CD4-positive, alpha-beta T cell treated with Interleukin-2 at 100 ng/mL for 4 hours (primary cell): ENCODE measurements at regions not wholly inside any gene's neighbourhood (a gene's known extent, or its start where the extent isn't known, plus 50 kb on each side); places are given as distances from the start of the nearest gene placed in this dataset.
"Not testable (repeated sequence)": the region's sequence is repeated elsewhere in the genome, so short reads cannot be mapped to it uniquely, and the experiment has no call there.

ENCODE experiments used
- DNase-seq: peaks from one replicate; pipeline ENCODE4 v3.0.0-alpha.2; 2020; ENCODE audit warnings: low spot score

GRCh38 chr10:10712155-10712704, 305.4 kb upstream of the CELF2 start:
- no peak for DNase-seq

DNA sequence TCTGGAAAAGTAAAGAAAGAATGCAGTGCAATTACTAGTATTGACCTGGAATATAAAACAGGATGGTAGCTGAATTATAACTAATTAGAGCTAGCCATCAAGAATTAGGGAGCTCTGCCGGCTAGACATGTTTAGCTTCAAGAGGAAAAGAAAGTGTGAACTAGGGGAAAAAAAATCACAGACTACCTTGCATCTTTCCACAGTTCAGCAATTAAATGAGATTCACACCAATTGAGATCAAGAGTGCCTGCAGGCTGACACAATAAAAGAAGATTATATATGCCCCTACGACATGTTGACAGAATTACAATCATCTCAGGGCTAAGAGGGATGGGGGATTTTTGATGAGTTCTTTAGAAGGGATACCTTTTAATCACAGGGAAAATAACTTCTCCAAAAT, 303.3 kb upstream of the CELF2 start:
- DNase-seq: no peak

- no peak for DNase-seq
Observed at GRCh38 chr10:10716972-10717371, 300.7 kb upstream of the CELF2 start.

DNA sequence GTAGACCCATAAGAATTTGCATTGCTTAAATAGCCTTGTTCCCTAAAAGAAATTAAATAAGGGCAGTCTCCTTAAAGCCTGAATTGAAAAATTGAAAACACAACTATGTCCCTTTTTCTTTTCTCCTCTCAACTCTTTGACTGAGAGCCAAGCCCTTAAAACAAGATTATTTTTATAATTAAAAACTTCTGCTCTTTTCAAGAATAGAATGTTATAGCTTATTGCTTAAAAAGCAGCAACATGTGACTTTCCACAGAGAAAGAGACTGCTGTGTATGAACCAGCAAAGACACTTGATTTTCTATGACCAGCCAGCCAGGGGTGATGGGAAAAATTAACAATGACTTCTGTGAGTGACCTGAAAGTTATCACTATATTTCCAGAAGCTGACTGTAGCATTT, 295.2 kb upstream of the CELF2 start:
- DNase-seq: no peak

DNA sequence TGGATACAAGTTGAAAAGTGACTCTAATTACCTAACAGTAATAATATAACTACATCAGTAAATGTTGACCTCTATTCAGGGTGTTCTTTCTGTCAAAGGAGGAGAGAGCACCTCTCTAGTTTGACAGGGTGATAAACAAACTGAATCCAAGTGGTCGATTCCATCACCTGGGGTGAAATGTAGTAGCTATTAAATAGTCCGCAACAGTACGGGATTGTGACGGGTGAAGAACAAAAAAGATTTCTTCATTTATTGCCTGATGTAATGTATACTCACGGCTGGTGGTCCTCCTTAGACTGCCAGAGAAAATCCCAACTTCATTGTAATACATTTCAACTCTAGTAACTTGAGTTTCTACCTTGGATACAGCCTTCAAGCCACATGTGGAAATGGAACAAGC, 292.5 kb upstream of the CELF2 start:
- no peak for DNase-seq

GRCh38 chr10:10726101-10726500, 291.6 kb upstream of the CELF2 start:
- no peak for DNase-seq

DNA sequence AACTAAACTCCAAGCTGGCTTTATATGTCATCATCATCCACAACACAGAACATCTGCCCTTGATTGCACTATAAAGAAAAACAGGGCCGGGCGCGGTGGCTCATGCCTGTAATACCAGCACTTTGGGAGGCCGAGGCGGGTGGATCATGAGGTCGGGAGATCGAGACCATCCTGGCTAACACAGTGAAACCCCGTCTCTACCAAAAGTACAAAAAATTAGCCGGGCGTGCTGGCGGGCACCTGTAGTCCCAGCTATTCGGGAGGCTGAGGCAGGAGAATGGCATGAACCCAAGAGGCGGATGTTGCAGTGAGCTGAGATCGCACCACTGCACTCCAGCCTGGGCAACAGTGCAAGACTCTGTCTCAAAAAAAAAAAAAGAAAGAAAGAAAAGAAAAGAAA, 290.3 kb upstream of the CELF2 start:
- not testable (repeated sequence) for DNase-seq

- no peak for DNase-seq
Observed at GRCh38 chr10:10727812-10728211, 289.9 kb upstream of the CELF2 start.

DNA sequence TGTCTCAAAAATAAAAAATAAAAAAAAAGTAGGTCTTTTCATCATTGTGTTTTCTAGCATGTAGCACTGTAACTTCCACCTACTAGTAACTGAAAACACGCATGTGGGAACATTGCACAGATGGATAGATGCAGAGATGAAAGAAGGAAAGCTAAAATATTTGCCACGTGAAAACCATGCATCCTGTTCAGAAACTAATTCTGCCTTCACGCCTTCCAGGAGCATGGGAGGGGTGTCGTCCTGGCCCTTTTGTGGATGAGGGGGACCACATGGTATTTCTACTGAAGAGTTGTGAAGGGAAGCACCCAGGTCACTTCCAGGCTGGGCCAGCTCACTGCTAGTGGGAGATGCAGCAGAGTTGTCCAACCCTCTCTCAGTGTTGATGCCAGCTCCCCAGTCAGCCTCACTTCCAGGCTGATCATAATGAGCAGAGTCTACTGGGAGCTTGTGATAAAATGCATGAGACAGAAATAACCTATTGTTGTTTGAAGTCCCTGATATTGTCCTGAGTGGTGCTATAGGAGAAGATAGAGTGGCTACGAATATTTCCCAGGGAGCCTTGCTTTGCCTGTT, 287.1 kb upstream of the CELF2 start:
- no peak for DNase-seq

DNA sequence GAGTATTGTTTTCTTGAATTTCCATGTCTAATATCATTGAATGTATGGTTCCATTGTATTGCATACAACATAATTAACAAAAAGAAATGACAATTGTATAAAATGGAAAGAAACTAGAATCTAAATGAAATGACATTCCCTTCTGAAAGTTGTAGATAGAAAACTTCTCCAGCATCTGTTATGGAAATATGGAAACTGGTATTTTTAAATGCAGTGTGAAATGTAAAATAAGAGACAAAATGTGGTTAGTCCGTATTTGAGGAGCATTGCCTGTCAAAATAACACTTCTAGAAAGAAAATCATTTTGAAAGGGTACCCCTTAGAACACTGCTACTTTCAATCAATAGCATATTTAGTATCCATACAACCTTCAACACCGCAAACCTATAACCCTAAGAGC, 286.3 kb upstream of the CELF2 start:
- DNase-seq: no peak

DNA sequence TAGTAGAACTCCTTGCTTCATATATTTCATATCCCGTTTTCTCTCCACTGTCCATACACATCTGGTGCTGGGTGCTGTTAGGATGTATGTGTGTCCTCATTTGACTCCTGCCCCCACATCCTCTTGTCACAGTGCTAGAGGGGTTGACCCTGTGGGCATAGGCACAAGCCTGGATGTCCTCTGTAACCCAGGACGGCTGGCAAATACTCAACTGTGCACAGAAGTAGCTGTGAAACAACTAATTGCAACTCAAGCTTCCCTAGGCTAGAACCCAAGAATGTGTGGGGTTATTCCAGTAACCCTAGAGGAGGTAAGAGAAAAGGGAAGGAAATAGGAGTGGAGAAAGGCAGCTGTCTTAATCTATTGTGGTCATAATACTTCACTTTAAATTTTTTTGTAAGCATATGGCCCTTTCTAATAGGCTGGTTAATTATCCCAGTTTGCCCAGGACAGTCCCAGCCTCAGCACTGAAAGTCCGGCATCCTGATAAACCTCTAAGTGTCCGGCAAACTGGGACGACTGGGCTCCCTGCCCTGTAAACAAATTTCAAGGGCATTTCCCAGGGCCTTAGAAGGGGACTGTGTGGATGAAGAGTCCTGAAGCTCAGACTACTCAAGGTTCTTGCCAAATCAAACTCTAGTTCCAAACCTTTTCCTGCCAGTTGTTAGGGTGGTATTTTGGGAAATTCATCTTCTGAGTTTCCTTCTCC, 283.2 kb upstream of the CELF2 start:
- DNase-seq: no peak

GRCh38 chr10:10745291-10745690, 272.4 kb upstream of the CELF2 start:
- DNase-seq: no peak

DNA sequence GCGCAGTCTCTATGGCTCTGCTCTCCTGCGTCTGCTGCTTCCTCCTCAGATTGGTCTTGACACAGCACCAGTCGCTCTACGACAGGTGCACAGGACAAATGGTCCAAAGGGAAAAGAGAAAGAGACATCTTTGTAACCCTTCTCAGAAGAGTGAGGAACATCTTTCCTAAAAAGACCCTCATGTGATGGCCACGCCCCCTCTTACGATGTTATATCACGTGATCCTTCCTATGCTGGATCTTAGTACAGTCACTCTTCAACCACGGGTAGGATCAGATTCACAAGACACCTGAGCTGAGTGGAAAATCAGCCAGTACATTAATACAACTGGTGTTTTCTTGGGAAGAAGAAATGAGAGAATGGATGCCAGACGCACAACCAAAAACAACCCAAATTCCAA, 262.2 kb upstream of the CELF2 start:
- DNase-seq: no peak

DNA sequence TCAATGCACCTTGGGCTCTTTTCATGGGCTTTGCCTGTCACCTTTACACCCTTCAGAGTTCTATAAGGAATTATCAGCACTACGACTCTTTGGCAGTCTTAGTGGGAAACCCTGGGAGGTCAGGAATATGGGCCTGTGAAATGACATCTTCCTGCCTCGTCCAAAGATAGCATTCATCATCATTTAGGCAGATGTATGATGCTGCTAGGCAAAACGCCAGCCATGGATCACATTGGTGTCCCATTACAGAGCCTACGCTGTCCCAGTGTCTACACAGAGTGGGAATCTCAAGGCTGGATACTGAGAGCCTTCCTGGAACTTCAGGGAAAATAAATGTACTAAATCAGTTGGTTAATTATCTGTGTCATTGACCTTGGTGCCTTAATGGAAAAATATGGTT, 259.4 kb upstream of the CELF2 start:
- no peak for DNase-seq

DNA sequence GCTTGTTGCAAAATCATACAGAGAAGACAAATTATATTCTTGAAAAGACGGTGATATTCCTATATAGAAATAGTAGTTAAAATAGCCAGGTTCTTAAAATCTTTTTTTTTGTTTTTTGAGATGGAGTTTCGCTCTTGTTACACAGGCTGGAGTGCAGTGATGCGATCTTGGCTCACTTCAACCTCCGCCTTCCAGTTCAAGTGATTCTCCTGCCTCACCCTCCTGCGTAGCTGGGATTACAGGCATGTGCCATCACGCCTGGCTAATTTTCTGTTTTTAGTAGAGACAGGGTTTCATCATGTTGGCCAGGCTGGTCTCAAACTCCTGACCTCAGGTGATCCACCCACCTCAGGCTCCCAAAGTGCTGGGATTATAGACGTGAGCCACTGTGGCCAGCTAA, 257.9 kb upstream of the CELF2 start:
- not testable (repeated sequence) for DNase-seq

- no peak for DNase-seq
Observed at GRCh38 chr10:10765017-10765416, 252.7 kb upstream of the CELF2 start.

DNA sequence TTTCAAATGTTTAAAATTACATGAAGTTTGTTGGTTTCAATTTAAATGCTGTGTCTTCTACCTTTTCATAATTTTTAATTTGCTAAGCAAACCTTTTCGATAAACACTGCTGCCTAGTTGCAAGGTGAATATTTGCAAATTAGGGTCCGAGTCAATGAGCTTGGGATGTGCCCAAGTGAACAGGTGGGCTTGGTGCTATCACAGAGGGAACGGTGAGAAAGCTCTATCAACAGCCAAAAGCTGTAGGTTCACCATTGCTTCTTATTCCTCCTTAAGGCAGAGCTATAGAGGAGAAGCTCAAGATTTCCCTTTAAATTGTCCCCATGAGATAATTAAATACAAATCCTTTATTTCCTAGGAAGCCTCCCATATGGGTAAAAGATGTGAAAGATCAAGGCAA, 245.3 kb upstream of the CELF2 start:
- no peak for DNase-seq

- DNase-seq: no peak
Observed at GRCh38 chr10:10772874-10773508, 244.7 kb upstream of the CELF2 start.

DNA sequence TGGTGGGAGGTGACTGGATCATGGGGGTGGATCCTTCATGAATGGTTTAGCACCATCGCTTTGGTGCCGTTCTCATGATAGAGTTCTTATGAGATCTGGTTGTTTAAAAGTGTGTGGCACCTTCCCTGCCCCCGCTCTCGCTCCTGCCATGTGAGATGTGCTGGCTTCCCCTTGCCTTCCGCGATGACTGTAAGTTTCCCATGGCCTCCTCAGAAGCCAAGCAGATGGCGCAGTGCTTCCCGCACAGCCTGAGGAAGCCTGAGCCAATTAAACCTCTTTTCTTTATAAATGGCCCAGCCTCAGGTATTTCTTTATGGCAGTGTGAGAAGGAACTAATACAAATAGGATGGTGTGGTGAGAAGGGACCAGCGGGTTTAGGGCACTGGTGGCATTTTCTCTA, 243.3 kb upstream of the CELF2 start:
- DNase-seq: no peak

DNA sequence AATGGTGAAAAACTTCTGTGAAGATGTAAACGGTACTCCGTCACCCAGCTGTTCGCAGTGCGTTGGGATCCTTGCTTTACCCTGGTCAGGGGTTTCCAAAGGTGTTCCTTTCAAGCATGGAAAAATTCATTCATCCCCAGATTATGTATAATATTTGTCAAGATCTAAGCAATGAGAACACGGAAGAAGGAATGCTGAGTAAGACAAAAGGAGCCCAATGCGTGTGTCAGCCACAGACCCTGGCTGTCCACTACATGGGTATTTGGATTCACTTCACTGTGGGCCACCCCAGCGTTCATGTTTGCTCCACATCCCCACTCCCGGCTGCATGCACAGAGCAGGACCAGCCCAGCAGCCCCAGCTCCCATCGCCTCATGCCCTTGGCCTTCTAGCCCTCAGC, 241.3 kb upstream of the CELF2 start:
- DNase-seq: no peak

GRCh38 chr10:10777279-10777678, 240.4 kb upstream of the CELF2 start:
- no peak for DNase-seq

DNA sequence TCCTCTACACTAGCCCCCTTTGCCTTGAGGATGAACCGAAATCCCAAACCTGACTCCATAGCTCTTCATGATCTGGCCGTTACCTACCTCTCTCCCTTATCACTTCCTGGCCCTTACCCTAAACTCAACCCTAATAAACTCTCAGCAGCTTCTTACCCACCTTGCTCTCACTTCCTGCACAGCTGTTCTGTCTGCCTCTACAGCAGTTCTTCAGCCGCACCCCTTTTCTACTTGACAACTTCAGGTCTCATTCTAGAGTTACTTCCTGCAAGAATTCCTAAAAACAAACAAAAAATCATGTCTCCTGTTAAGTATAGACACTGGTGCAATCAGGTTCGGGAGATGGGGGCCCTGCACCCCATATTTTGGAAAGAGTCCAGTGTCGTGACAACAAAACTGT, 239.9 kb upstream of the CELF2 start:
- no peak for DNase-seq

DNA sequence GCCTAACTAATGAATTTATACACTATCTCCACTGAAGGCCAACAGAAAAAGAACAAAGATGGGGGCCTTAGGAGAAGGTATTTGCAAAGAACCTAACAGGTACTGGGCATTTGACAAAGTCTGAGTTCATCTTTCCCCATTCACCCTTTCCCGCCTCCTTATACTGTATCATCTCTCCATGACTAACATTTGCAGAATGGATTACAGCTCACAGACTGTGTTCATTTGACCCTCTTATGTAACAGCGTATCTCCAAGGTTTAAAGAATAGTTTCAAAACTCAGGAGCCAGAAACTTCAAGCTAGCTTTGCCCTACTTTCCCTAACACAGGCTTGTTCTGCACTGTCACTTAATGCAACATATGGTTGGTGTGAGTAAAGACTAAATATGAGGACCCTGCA, 238.7 kb upstream of the CELF2 start:
- DNase-seq: no peak

- no peak for DNase-seq
Observed at GRCh38 chr10:10779511-10779910, 238.2 kb upstream of the CELF2 start.
